Thyroid gland (tissue), 4 donors: ENCODE measurements at regions not wholly inside any gene's neighbourhood (a gene's known extent, or its start where the extent isn't known, plus 50 kb on each side); places are given as distances from the start of the nearest gene placed in this dataset.

Experiments
- CTCF ChIP-seq, 6 experiments: fragments of 200-600 bp in 3 of 6; fragments of 450-650 bp in 3 of 6; sonication (generic) in 3 of 6; IDR thresholded peaks; one replicate each; pipeline ENCODE4 v1.5.1; 2016 to 2019; ENCODE audit warnings: antibody characterized with exemption in 6 of 6, mild to moderate bottlenecking in 2 of 6, inconsistent platforms in 1 of 6, moderate library complexity in 1 of 6
- POLR2A ChIP-seq, 2 donors: fragments of 450-650 bp; IDR thresholded peaks; one replicate each; pipeline ENCODE4 v1.6.1; 2017; ENCODE audit warnings: antibody characterized with exemption in 2 of 2, mild to moderate bottlenecking in 2 of 2, moderate library complexity in 1 of 2

- TF ChIP-seq CTCF (IDR thresholded peaks at IDR 0.05) (no peak), POLR2A (IDR thresholded peaks at IDR 0.05) (no peak)
These were observed 153.3 kb upstream of the ERG start for GRCh38 chr21:38651570-38651969.
